HG02973 (cell line): ENCODE measurements at regions not wholly inside any gene's neighbourhood (a gene's known extent, or its start where the extent isn't known, plus 50 kb on each side); places are given as distances from the start of the nearest gene placed in this dataset.
"Not testable (repeated sequence)": the region's sequence is repeated elsewhere in the genome, so short reads cannot be mapped to it uniquely, and the experiment has no call there.

Experiments
- ATAC-seq: cut with Tn5 transposase; IDR thresholded peaks from one replicate; pipeline ENCODE4 v1.9.1; 2021; ENCODE audit warnings: moderate library complexity; ENCODE audit not compliant: unreplicated experiment

DNA sequence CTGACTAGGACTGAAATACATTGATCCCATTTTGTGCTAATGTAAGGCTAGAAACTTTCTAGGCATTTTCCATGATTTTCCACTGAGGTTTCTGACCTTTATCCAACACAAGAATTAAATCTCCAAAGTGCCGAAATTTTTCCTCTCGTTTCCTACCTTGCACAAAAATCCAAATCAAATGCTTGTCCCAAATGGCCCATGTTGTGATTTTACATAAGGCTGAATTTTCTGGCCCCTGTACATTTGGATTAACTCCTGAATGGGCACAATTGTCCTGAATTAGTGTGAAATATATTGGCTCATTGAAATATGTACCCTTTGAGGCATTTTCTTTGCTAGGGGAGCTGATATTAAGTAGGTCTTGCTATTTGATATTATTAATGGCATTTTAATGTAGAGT lies 105.6 kb upstream of the CBLB start:
- ATAC-seq, result no peak

DNA sequence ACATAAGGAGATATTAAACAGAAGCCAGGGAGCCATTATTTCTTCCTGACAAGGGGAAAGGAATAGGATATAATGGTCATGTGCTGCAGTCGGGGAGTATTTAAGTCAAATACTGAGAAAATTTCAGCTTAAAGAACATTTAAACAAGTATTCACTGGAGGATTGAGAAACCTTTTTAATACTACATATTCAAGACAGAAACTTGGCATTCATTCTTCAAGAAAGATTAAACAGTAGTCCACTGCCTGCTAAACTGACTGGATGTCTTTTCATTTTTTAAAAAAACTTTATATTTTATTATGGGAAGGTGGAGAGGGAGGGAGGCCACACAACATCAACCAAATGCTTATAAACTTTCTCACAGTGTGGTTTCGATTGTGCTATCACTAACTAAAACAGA lies 107.4 kb upstream of the CBLB start:
- ATAC-seq, result no peak

DNA sequence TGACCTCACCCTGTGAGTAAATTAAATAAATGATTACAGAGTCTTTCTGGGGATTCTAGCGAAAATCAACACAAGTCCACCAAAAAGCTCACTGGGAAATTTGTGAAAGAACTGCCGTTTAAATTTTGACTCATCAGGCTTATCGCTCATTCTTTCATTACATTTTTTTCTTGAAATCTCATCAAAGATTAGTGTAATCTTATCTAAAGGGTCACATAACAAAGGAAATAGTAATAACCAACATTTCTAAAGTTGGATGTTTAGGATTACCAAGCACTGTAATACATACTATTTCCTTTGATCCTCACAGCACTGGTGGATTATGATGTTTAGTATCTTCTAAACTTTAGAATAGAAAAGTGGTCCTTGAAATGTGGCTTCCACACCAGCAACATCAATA lies 111.1 kb upstream of the CBLB start:
- ATAC-seq, result no peak

DNA sequence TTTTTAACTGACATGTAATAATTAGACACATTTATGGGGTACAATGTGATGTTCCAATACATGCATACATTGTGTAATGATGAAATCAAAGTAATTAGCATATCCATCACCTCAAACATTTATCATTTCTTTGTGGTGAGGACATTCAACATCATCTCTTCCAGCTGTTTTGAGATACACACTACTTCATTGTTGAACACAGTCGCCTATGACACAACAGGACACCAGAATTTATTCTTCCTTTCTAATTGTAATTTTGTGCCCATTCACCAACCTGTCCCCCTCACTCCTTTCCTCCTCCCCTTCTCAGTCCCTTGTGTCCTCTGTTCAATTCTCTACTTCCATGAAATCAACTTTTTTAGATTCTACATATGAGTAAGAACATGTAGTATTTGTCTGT lies 113.4 kb upstream of the CBLB start:
- no peak for ATAC-seq

DNA sequence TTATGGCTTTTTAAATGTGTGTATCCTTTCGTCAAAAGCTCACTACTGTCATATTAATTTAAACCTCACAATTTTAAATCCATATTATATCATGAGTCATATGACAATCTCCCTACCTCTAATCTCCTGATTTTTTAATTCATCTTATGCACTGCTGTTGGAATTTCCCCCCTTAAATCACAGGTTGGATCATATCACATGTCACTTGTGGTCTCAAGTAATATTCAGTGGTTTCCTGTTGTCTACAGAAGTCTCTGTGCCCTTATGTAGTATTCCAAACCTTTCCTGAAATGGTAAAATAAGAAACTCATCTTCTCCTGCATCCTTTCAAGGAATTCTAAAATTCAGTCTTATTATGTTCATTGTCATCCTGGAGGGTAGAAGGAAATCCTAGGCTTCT lies 116.0 kb upstream of the CBLB start:
- no peak for ATAC-seq

DNA sequence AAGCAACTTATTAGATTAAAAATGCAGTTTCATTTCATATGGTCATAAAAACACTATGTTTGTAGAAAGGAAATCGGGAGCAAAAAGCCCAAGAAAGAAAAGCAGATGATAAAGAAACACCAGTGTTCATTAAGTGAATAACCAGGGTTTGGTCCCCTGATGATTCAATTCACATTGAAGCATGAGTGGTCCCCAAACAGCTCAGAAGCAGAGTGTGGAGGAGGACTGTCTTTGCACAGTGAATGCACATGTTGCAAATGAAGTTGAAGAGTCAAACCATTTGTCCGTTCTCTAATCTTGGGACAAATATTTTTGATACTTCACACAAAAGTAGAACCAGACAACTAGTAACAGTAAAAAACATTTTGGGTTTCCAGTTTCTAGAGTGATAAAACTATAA lies 117.5 kb upstream of the CBLB start:
- ATAC-seq, result not testable (repeated sequence)

DNA sequence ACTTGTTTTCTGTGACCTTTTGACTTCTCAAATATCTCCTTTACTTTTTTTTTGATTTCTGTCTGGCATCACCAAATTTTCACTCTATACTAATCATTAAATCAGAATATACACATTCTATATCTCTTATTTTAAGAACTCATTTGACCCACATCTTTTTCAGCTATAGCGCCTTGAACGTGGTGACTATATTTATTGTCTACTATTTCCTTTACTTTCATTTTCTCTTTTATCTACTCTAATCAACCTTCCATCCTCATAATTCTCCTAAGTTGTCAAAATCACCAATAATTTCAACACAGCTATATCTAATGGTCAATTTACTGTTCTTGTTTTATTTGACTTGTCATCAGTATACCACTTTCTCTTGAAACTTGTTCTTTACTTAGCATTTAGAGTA lies 119.0 kb upstream of the CBLB start:
- no peak for ATAC-seq

DNA sequence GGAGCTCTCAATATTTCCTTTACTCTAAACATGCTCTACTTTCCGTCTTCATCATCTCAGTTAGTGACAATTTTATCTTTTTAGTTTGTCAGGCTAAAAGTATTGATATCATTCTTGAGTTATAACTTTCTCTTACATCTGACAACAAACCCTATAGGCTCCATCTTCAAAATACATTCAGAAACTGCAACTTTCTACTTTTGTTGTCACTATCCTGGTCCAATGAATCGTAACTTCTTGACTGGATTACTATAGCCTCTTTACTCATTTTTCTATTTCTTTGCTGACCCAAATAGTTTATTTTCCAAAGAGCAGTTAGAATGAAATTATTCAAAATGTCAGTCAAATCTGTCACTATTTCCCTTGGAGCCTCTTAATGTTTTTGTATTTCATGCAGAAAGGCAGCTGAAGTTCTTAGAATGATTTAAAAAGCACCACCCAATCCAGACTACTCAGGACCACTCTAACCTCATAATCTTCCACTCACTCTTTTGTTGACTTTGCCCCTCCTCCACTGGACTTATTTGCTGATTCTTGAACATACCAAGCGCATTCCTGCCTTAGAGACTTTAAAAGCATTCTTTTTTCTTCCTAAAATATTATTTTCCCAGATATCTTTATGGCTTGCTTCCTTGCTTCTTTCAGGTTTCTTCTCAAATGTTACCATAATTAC lies 119.9 kb upstream of the CBLB start:
- ATAC-seq, result no peak

DNA sequence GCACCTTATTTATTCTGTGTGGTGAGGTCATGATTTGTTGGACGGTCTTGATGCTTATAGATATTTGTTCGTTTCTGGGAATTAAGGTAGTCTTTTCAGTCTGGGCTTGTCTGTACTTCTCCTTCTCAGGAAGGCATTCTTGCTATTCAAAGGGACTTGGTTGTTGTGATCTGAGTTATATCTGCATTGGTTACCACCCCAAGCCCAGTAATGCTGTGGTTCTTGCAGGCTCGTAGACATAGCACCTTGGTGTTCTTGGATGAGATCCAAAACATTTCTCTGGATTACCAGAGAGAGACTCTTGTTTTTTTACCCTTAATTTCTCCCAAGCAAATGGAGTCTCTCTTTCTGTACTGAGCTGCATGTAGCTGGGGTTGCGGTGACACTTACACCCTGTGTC lies 128.0 kb upstream of the CBLB start:
- no peak for ATAC-seq

DNA sequence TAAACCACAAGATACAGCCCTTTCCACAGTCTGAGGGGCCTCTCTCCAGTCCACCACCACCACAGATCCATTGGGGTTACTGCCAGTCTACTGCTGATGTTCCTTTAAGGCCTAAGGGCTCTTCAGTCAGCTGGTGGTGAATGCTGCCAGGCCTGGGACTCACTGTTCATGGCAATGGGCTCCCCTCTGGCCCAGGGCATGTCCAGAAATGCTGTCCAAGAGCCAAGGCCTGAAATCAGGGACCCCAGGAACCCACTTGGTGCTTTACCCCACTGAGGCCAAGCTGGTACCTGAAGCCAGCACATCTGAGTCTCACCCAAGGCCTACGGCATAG lies 128.6 kb upstream of the CBLB start:
- no peak for ATAC-seq

DNA sequence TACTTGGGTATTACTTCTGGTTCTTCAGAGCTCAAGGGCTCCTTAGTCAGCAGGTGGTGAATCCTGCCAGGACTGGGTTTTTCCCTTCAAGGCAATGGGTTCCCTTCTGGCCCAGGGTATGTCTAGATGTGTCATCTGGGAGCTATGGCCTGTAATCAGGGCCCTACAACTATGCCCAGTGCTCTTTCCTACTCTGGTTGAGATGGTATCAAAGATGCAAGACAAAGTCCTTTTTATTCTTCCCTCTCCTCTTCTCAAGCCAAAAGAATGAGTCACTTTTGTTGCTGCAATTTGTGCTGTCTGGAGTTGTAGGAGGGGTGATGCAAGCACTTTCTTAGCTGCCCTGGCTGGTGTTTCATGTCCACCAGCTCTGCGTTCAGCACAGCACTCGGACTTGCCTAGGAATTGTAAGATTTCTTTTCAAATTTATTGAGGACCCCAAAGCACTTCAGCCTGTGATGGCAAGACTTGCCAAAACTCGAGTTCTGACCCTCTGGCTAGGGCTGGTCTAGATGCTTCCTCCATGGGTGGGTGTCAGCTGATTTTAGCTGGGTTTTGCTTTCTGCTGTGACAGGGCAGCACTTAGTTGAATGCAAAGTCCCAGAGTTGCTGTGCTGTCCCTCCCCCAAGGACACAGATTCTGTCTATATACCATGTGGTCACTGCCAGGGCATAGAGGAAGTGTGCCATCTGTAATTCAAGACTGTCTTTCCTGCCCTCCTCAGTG lies 129.2 kb upstream of the CBLB start:
- no peak for ATAC-seq

DNA sequence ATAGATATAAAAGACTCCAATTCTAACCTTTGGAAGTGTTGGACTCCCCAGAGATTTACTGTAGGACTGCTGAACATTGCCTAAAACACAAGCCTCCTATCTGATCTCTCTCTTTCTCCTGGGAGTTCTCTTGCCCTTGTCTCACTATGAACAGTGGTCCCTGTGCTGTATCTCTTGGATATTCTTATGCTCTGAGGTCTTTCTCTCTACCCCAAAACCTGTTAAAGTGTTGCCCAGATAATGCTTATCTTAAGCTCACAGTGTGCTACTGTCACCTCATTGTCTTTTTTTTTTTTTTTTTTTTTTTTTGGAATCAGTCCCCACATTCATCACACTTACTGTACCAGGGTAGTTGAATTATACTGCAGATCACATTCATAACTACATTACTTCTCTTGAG lies 131.0 kb upstream of the CBLB start:
- no peak for ATAC-seq

DNA sequence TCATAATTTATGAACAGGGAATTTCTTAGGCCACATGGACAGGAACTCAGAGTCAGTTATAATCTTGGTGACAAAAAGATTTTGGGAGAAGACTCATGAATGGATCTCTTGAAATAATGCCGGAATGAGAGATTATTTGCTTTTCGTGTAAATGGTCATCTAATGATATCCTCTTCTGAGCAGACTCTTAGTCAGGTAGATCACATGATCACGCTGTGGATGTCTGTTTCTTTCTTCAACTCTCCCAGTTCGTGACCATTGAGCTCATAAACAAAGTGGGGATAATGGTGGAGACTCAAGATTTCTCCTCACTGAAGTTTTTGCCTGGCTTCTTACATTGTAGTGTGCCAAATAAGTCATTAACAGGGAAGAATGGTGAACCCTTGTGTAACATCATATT lies 133.1 kb upstream of the CBLB start:
- no peak for ATAC-seq

DNA sequence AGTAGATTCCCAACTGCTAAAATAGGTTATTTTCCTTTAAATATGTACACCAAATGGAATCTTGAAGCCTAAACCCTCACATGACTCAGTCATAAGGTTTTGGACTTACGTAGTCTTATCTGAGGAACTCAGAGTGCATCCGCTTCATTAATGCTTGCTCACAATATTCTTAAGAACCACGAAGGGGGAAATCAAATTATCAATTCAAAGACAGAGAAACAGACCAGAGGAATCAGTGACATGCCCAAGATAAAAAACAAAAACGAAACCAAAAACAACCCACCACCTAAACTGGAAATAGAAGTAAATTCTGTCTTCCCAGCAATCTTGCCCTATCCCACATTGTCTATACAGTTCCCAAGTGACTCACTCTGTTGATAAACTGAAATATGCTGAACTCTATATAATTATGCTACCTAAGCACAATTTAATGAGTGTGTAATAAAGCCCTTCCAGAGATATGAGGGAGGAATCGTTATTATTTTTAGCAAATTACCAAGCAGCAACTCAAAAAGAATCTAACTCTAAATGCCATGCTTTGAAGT lies 135.4 kb upstream of the CBLB start:
- ATAC-seq, result no peak

DNA sequence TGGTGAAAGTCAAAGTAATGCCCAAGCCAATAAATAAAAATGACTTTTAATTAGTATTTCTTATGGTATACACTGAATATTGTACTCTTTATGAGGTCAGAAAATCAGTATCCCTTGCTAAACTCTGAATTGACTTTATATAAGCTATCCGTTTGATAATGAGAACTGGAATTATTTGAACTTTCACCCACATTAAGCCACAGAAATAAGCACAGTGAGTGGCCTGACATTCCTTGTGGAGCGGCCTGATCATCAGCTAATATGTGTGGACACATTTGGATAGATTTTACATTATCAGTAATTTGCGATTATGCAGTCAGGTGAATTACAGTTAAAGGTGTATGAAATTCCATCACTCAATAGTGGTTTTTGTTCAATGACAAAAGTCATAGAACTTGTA lies 136.0 kb upstream of the CBLB start:
- no peak for ATAC-seq

DNA sequence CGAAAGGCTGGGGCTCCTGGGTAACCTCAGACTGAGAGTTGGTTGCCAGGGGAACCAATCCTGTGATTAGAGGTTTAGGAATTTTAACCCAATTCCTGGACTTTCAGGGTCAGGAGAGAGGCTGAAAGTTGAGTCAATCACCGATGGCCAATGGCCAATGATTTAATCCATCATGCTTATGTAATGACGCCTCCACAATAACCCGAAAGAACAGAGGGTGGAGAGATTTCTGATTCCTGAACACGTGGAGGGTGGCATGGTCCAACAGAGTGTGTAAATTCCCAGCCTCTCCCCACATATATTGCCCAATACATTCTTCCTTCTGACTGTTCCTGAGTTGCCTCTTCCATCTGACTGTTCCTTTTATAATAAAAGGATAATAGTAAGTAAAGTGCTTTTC lies 137.2 kb upstream of the CBLB start:
- ATAC-seq, result no peak

DNA sequence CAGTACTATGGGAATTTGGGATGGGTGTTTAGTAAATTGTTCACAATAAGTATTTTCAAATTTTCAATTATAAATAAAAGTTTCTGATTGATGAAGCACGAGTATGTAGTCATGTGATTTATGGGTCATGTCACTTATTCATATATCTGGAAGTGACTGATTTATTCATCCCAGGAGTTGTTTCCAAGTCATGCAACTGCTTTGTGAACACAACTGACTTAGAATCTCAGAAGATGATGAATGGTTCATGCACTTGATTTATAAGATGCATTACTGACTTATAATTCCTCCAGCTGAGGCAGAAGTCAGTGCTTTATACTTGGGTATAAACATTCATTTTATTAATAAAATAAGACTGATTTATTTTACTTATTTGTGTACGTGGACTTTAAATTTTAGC lies 137.8 kb upstream of the CBLB start:
- ATAC-seq, result no peak

DNA sequence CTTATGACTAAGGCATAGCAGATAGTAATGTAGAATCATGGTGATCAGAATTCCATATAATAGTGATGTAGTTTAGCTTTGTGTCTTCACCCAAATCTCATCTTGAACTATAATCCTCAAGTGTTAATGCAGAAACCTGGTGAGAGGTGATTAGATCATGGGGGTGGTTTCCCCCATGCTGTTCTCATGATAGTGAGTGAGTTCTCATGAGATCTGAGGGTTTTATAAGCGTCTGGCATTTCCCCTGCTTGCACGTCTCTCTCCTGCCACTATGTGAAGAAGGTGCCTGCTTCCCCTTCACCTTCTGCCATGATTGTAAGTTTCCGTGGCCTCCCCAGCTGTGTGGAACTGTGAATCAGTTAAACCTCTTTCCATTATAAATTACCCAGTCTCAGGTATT lies 138.7 kb upstream of the CBLB start:
- no peak for ATAC-seq

DNA sequence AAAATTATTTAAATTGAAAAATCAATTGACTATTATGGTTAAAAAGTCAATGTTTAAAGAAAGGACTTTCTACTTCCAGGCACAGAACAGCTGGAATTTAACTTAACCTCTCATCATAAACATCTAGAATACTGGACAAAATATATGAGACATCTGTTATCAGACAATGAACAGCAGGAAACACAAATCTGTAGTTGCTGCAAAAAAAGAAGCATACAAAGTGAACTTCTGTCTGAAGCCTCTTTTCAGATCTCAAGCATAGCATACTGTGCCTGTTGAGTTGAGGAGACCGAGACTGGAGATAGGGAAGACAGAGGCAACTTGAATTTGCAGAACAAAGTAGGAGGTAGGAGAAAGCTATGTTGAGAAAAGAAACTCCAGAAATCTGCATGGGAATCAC lies 140.0 kb upstream of the CBLB start:
- no peak for ATAC-seq

DNA sequence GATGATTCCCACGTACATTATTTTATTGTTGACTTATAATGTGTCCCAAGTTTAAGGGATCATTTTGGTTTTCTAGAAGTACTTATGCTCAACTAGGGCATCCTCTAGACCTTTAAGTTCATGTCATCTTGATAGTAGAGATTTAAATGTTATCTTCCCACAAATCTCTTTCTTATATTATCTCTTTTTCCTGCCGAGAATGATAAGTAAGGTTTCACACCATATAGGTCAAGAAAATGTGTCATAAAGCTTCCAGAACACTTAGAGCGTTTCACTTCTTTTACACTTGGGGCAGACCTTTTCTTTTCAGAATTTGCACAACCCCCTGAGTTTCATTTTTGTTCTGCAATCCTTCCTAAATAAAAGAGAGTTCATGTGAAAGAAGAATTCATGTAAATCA lies 142.0 kb upstream of the CBLB start:
- no peak for ATAC-seq

DNA sequence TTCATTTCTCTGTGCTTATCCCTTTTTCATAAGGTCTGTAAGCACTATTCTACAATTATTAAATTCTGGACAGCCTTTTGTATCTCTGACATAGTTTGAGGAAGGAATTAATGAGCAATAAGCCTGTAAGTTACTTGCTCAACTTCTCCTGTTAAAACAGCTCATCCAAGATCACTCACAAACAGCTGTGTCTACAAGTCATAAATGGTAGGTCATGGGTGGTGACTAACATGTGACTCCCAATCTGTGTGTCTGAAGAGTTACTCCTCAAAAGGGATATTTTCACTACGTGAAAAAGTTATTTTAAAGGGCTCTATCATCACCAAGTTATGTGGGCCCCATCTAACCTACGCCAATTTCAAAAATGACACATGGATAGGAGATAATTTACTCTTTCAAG lies 145.2 kb upstream of the CBLB start:
- no peak for ATAC-seq

DNA sequence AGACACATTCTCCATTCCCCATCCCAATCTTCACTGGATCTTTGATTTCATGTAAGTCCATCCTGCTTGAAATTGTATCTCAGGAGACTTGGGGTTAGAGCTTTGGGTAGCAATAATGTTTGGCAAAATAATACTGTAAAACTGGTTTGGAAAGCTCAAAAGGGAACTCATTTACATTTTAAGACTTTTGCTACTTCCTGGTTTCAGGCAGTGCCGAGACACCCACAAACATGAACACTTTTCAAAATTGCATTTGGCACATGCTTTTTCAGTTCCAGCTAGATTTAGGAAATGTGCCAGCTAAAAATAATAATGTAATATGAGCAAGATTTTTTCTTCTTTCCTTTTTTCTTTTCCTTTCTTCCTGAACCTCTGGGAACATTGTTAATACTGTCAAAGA lies 145.7 kb upstream of the CBLB start:
- ATAC-seq, result no peak

DNA sequence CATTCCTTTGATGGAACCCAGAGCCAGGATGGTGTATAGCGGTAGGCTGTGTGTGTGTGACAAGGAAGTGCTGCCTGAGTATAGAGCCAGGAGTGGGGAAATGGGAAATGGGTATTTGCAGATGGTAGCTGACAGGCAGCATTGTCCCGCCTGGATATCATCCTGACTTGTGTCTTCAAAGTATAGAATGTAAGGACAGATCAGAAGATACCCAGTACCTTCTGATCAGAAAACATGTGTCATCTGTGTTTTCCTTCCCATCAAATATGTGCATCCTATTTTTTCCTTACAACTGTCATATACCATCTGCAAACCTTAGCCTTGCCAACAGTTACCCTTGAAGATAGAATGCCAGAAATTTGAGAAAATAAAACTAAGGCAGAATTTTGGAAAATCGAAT lies 146.2 kb upstream of the CBLB start:
- no peak for ATAC-seq
